IMR-90 (cell line): ENCODE measurements at regions not wholly inside any gene's neighbourhood (a gene's known extent, or its start where the extent isn't known, plus 50 kb on each side); places are given as distances from the start of the nearest gene placed in this dataset.

ENCODE experiments used
- ATAC-seq: fragments of 200-7000 bp; cut with Tn5 transposase; 2 replicates; pipeline ENCODE4 v1.9.1; 2020; ENCODE audit warnings: low read depth, mild to moderate bottlenecking, moderate library complexity
- BruUV-seq: library from RNA; stranded (reverse); fragments of 400-500 nt; replicated peaks from 2 replicates; lab custom pipeline; 2021; lab: Mats Ljungman, UMichigan
- CTCF ChIA-PET: fragments of 300-600 bp; formaldehyde crosslinking; extraction: SDS; loops from one replicate; lab custom pipeline; 2021; ENCODE audit warnings: antibody characterized with exemption; lab: Yijun Ruan, JAX
- POLR2A ChIA-PET: fragments of 300-600 bp; sonication (Branson Sonifier 250); formaldehyde crosslinking; loops from one replicate; lab custom pipeline; 2022; ENCODE audit warnings: antibody characterized with exemption; ENCODE audit not compliant: unreplicated experiment; lab: Charles Lee
- DNase-seq: peaks from one replicate; pipeline ENCODE4 v3.0.0; 2013
- H2AFZ ChIP-seq: replicated peaks from 2 replicates; pipeline ENCODE3; 2013; ENCODE audit warnings: low read length, mild to moderate bottlenecking; ENCODE audit not compliant: poor library complexity
- H2AK5ac ChIP-seq: 2 replicates; pipeline ENCODE4 v1.6.1; 2013; ENCODE audit warnings: low read depth, low read length, inconsistent platforms
- H2AK9ac ChIP-seq: replicated peaks from 2 replicates; pipeline ENCODE3; 2013; ENCODE audit warnings: mild to moderate bottlenecking, low read depth, low read length, moderate library complexity; ENCODE audit not compliant: poor library complexity
- H2BK120ac ChIP-seq: 2 replicates; pipeline ENCODE4 v1.6.1; 2013; ENCODE audit warnings: low read depth, low read length, inconsistent platforms
- H2BK15ac ChIP-seq: 3 replicates; pipeline ENCODE4 v1.6.1; 2013; ENCODE audit warnings: low read depth, low read length, inconsistent platforms
- H2BK20ac ChIP-seq: 2 replicates; pipeline ENCODE4 v1.6.1; 2013; ENCODE audit warnings: low read depth, mild to moderate bottlenecking, inconsistent platforms, low read length, moderate library complexity
- H2BK5ac ChIP-seq: 2 replicates; pipeline ENCODE4 v1.6.1; 2013; ENCODE audit warnings: mild to moderate bottlenecking, low read depth, low read length, inconsistent platforms; ENCODE audit not compliant: poor library complexity, severe bottlenecking
- H3K14ac ChIP-seq: replicated peaks from 2 replicates; pipeline ENCODE4 v1.6.1; 2013; ENCODE audit warnings: low read depth, low read length, inconsistent platforms
- H3K18ac ChIP-seq: 2 replicates; pipeline ENCODE4 v1.6.1; 2013; ENCODE audit warnings: low read depth, low read length, control low read depth
- H3K23ac ChIP-seq: 2 replicates; pipeline ENCODE4 v1.6.1; 2013; ENCODE audit warnings: low read depth, low read length, inconsistent platforms
- H3K27ac ChIP-seq: 2 replicates; pipeline ENCODE4 v1.5.1; 2013; ENCODE audit warnings: mild to moderate bottlenecking, control low read depth, low read length; ENCODE audit not compliant: insufficient read depth
- H3K27me3 ChIP-seq: 2 replicates; pipeline ENCODE4 v1.6.1; 2013; ENCODE audit warnings: low read length; ENCODE audit not compliant: control insufficient read depth, insufficient read depth
- H3K36me3 ChIP-seq: 2 replicates; pipeline ENCODE4 v1.6.1; 2013; ENCODE audit warnings: low read length, mixed read lengths; ENCODE audit not compliant: control insufficient read depth, insufficient read depth
- H3K4ac ChIP-seq: 2 replicates; pipeline ENCODE4 v1.6.1; 2013; ENCODE audit warnings: low read depth, low read length, inconsistent platforms
- H3K4me1 ChIP-seq: 2 replicates; pipeline ENCODE4 v1.6.1; 2013; ENCODE audit warnings: low read length, mixed read lengths; ENCODE audit not compliant: control insufficient read depth, insufficient read depth
- H3K4me2 ChIP-seq: 2 replicates; pipeline ENCODE4 v1.6.1; 2013; ENCODE audit warnings: low read depth, mild to moderate bottlenecking, control low read depth, low read length, moderate library complexity
- H3K4me3 ChIP-seq: 2 replicates; pipeline ENCODE4 v1.5.1; 2013; ENCODE audit warnings: low read depth, mild to moderate bottlenecking, control low read depth, low read length, moderate library complexity; ENCODE audit not compliant: insufficient read depth
- H3K56ac ChIP-seq: 2 replicates; pipeline ENCODE4 v1.6.1; 2013; ENCODE audit warnings: low read length, inconsistent platforms; ENCODE audit not compliant: insufficient read depth; ENCODE audit errors: extremely low read depth
- H3K79me1 ChIP-seq, 2 experiments: 2 replicates each; pipeline ENCODE4 v1.6.1; 2013; ENCODE audit warnings: low read length in 2 of 2, inconsistent platforms in 1 of 2, low read depth in 1 of 2
- H3K9ac ChIP-seq: 2 replicates; pipeline ENCODE4 v1.6.1; 2013; ENCODE audit warnings: low read depth, low read length, control low read depth
- H3K9me1 ChIP-seq: 2 replicates; pipeline ENCODE4 v1.6.1; 2013; ENCODE audit warnings: low read length, inconsistent platforms; ENCODE audit not compliant: insufficient read depth
- H3K9me3 ChIP-seq: 2 replicates; pipeline ENCODE4 v1.6.1; 2013; ENCODE audit warnings: low read length; ENCODE audit not compliant: control insufficient read depth, insufficient read depth
- H4K20me1 ChIP-seq: 2 replicates; pipeline ENCODE4 v1.6.1; 2013; ENCODE audit warnings: low read length, inconsistent platforms; ENCODE audit not compliant: insufficient read depth
- H4K5ac ChIP-seq: 2 replicates; pipeline ENCODE4 v1.6.1; 2013; ENCODE audit warnings: mild to moderate bottlenecking, low read depth, low read length, control low read depth
- H4K8ac ChIP-seq, 2 experiments: 2 replicates each; pipeline ENCODE4 v1.6.1; 2013; ENCODE audit warnings: low read depth in 2 of 2, low read length in 2 of 2, control low read depth in 1 of 2, inconsistent platforms in 1 of 2
- H4K91ac ChIP-seq: 2 replicates; pipeline ENCODE4 v1.6.1; 2013; ENCODE audit warnings: low read depth, low read length, inconsistent platforms; ENCODE audit not compliant: insufficient read depth
- BHLHE40 ChIP-seq: fragments of 150-350 bp; IDR thresholded peaks from 2 replicates; pipeline ENCODE4 v1.6.1; 2016; ENCODE audit warnings: mild to moderate bottlenecking, low read depth, low read length
- CEBPB ChIP-seq: IDR thresholded peaks from 2 replicates; pipeline ENCODE4 v1.6.1; 2012; ENCODE audit warnings: low read depth, low read length, improper control_type of control experiment
- CHD1 ChIP-seq: IDR thresholded peaks from 2 replicates; pipeline ENCODE4 v1.6.1; 2012; ENCODE audit warnings: low read depth, low read length, improper control_type of control experiment
- ELK1 ChIP-seq: fragments of 150-350 bp; IDR thresholded peaks from 2 replicates; pipeline ENCODE4 v1.6.1; 2016; ENCODE audit warnings: low read depth, mild to moderate bottlenecking, low read length, moderate library complexity, borderline replicate concordance
- FOS ChIP-seq: fragments of 150-350 bp; IDR thresholded peaks from 2 replicates; pipeline ENCODE4 v1.6.1; 2016; ENCODE audit warnings: low read depth, low read length
- MAFK ChIP-seq: IDR thresholded peaks from 2 replicates; pipeline ENCODE4 v1.6.1; 2012; ENCODE audit warnings: low read depth, low read length, improper control_type of control experiment
- MAZ ChIP-seq: IDR thresholded peaks from 2 replicates; pipeline ENCODE4 v1.6.1; 2012; ENCODE audit warnings: low read depth, mild to moderate bottlenecking, low read length, improper control_type of control experiment, moderate library complexity, borderline replicate concordance
- NFE2L2 ChIP-seq: fragments of 150-350 bp; IDR thresholded peaks from 2 replicates; pipeline ENCODE4 v1.6.1; 2016; ENCODE audit warnings: low read depth, mild to moderate bottlenecking, low read length
- POLR2A ChIP-seq: IDR thresholded peaks from 2 replicates; pipeline ENCODE4 v1.6.1; 2012; ENCODE audit warnings: mild to moderate bottlenecking, low read depth, low read length
- RAD21 ChIP-seq: IDR thresholded peaks from 2 replicates; pipeline ENCODE4 v1.6.1; 2012; ENCODE audit warnings: low read length, improper control_type of control experiment
- RFX5 ChIP-seq: IDR thresholded peaks from 2 replicates; pipeline ENCODE4 v1.8.0; 2012; ENCODE audit warnings: low read depth, mild to moderate bottlenecking, low read length, moderate library complexity
- SMC3 ChIP-seq: fragments of 150-350 bp; IDR thresholded peaks from 2 replicates; pipeline ENCODE4 v1.6.1; 2016; ENCODE audit warnings: low read depth, mild to moderate bottlenecking, antibody characterized with exemption, low read length, moderate library complexity
- WGBS, 2 experiments: methylation state at CpG; one replicate each; pipeline versions ENCODE4 v1.1.5 to v1.1.7; 2013; ENCODE audit warnings: missing lambda C conversion rate in 2 of 2; ENCODE audit not compliant: insufficient read length in 1 of 2; ENCODE audit errors: extremely low coverage in 2 of 2; 5-methylcytosine and 5-hydroxymethylcytosine counted together
- dilution Hi-C: fragments of 300-500 bp; cut with HindIII; formaldehyde crosslinking; loops from one replicate; pipeline ENCODE4 v1.14.3; 2018; ENCODE audit warnings: low sequenced_read_pairs; ENCODE audit not compliant: unreplicated experiment
- in situ Hi-C: fragments of 300-500 bp; cut with MboI; formaldehyde crosslinking; loops from 3 replicates; pipeline ENCODE4 v1.14.3; 2019; ENCODE audit warnings: low sequenced_read_pairs, inconsistent platforms, mixed read lengths
- intact Hi-C: fragments of 100-400 bp; cut with micrococcal nuclease; formaldehyde crosslinking; loops from 2 replicates; pipeline ENCODE4 v1.10.0; 2022
- TF ChIP-seq, protein P1 (sequence below): conservative IDR thresholded peaks from 2 replicates; pipeline ENCODE4 v1.5.1; 2012; ENCODE audit warnings: mild to moderate bottlenecking, low read depth, low read length, improper control_type of control experiment

DNA sequence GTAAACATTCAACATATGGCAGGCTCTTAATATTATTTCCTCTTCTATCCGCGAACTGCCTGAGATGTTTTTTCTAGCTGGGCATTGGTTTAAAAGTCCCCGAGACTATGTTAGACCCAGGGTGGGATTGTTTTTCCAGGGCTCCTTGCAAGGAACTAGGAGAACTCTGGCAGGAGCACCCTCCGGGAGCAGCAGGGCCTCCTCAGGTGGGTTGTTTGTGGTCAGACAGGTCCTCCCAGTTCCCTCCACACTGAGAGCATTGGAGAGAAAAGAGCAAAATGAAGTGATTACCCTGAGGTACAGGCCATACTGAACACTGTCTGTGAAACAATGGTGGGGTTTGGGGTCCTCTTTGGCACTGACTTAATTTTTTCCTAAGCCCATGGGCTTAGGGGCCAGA is 115.9 kb upstream of the LGALSL start:
- Histone ChIP-seq H3K4me2 (no peak overlapping the region), H2AK9ac (no peak overlapping the region), H4K8ac (no peak overlapping the region), H3K4ac (no peak overlapping the region), H2BK15ac (no peak overlapping the region), H2BK20ac (no peak overlapping the region), H2BK120ac (no peak overlapping the region), H3K4me3 (no peak overlapping the region), H3K9me1 (no peaks in the 10 kb centered on the region), H3K36me3 (no peaks in the 10 kb centered on the region), H2AFZ (no peak overlapping the region), H4K5ac (no peak overlapping the region), H2BK5ac (no peak overlapping the region), H3K23ac (no peak overlapping the region), H4K91ac (no peak overlapping the region), H3K4me1 (no peaks in the 10 kb centered on the region), H3K27me3 (peaks cover 23% of the 10 kb centered on the region), H3K56ac (no peak overlapping the region), H3K18ac (no peak overlapping the region), H3K9ac (no peak overlapping the region), H3K27ac (no peak overlapping the region), H3K79me1 (no peaks in the 10 kb centered on the region), H4K20me1 (no peaks in the 10 kb centered on the region), H2AK5ac (no peak overlapping the region), H3K9me3 (no peaks in the 10 kb centered on the region), H3K14ac (no peak overlapping the region)
- POLR2A ChIA-PET = no interaction called here
- TF ChIP-seq RAD21 = no peak
- no peak for TF ChIP-seq MAZ
- no peak for TF ChIP-seq CHD1
- no peak for TF ChIP-seq BHLHE40
- no peak for TF ChIP-seq ELK1
- TF ChIP-seq FOS = no peak
- no peak for TF ChIP-seq RFX5
- TF ChIP-seq, protein P1, sequence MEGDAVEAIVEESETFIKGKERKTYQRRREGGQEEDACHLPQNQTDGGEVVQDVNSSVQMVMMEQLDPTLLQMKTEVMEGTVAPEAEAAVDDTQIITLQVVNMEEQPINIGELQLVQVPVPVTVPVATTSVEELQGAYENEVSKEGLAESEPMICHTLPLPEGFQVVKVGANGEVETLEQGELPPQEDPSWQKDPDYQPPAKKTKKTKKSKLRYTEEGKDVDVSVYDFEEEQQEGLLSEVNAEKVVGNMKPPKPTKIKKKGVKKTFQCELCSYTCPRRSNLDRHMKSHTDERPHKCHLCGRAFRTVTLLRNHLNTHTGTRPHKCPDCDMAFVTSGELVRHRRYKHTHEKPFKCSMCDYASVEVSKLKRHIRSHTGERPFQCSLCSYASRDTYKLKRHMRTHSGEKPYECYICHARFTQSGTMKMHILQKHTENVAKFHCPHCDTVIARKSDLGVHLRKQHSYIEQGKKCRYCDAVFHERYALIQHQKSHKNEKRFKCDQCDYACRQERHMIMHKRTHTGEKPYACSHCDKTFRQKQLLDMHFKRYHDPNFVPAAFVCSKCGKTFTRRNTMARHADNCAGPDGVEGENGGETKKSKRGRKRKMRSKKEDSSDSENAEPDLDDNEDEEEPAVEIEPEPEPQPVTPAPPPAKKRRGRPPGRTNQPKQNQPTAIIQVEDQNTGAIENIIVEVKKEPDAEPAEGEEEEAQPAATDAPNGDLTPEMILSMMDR = no peak
- no peak for TF ChIP-seq CEBPB
- no peak for TF ChIP-seq NFE2L2
- TF ChIP-seq SMC3 = no peak
- no peak for TF ChIP-seq POLR2A
- TF ChIP-seq MAFK = no peak
- intact Hi-C loops = loop anchor here (10.0 kb wide), 1 partner anchor 417 kb away; no protein-coding TSS in a partner anchor
- WGBS, 2 experiments = no CpG with 5 or more reads among the region's 4 CpGs
- CTCF ChIA-PET = no interaction called here
- DNase-seq (no peak), ATAC-seq (no peak)
- dilution Hi-C loops = no loop called here
- in situ Hi-C loops = loop anchor here (10.0 to 25.0 kb wide), 2 partner anchors 537 to 699 kb away; no protein-coding TSS in a partner anchor
- no TSS peak for BruUV-seq
